Heart left ventricle (tissue), 13 donors: ENCODE measurements at regions not wholly inside any gene's neighbourhood (a gene's known extent, or its start where the extent isn't known, plus 50 kb on each side); places are given as distances from the start of the nearest gene placed in this dataset.

Experiments used
- CTCF ChIP-seq, 12 donors: fragments of 200-600 bp; sonication (generic) in 4 of 12; IDR thresholded peaks; one replicate each; pipeline versions ENCODE4 v1.5.0 to v1.8.0; 2018 to 2022; ENCODE audit warnings: antibody characterized with exemption in 12 of 12, mild to moderate bottlenecking in 5 of 12
- POLR2A ChIP-seq, 2 donors: fragments of 450-650 bp; IDR thresholded peaks; one replicate each; pipeline ENCODE4 v1.6.1; 2017; ENCODE audit warnings: antibody characterized with exemption in 2 of 2, mild to moderate bottlenecking in 2 of 2, moderate library complexity in 2 of 2
- donor health status: ischemic (EF 13 %, LVEDD 7.1; RV severe dilation, severe dysfunction).
- donor health status: DM: no; HTN: yes; CAD: no.
- donor health status: DM: no; HTN: no; CAD: no.
- donor health status: ischemic (EF 25% LVEDD 6.9; RV normal size, moderate dysfunction).
- donor health status: ischemic (EF 25% LVEDD 5.7; RV mildly dilated, moderate dysfunction).
- donor health status: ischemic (EF 35%, LVEDD 5.7; RV mildly dilated, moderate dysfunction).
- donor health status: nonischemic (EF 11% LVEDD 7.7; RV severe dilation, severe dysfunction).
- donor health status: DM: yes; HTN: yes; CAD: no.
- donor health status: PGD.
- donor health status: ischemic (EF 29% LVEDD 5.4; RV normal size, mild dysfunction).
- donor health status: nonischemic (EF 23%, LVEDD 6.1; RV moderate dilation, normal function).

- TF ChIP-seq CTCF (IDR thresholded peaks at IDR 0.05) (no peak), POLR2A (IDR thresholded peaks at IDR 0.05) (no peak)
These were observed 307.0 kb downstream of the CWC27 start for GRCh38 chr5:65075623-65076250.
